Cardiac fibroblast (primary cell): ENCODE measurements at regions not wholly inside any gene's neighbourhood (a gene's known extent, or its start where the extent isn't known, plus 50 kb on each side); places are given as distances from the start of the nearest gene placed in this dataset.

ENCODE experiments used
- DNase-seq, 2 donors: peaks; one replicate each; pipeline versions ENCODE4 v3.0.0 to v3.0.0-alpha.2; 2010; ENCODE audit warnings: low read depth in 2 of 2
- H3K4me3 ChIP-seq, 2 donors: replicated peaks in 1 of 2; 1 replicate in 1 of 2; 2 replicates in 1 of 2; pipeline ENCODE4 v1.5.1; 2011; ENCODE audit warnings: low read depth in 2 of 2, low read length in 2 of 2, mild to moderate bottlenecking in 2 of 2, moderate library complexity in 1 of 2
- TF ChIP-seq, protein P1 (sequence below): IDR thresholded peaks from one replicate; pipeline ENCODE4 v1.5.1; 2011; ENCODE audit warnings: low read depth, mild to moderate bottlenecking, low read length, inconsistent platforms

- TF ChIP-seq, protein P1, sequence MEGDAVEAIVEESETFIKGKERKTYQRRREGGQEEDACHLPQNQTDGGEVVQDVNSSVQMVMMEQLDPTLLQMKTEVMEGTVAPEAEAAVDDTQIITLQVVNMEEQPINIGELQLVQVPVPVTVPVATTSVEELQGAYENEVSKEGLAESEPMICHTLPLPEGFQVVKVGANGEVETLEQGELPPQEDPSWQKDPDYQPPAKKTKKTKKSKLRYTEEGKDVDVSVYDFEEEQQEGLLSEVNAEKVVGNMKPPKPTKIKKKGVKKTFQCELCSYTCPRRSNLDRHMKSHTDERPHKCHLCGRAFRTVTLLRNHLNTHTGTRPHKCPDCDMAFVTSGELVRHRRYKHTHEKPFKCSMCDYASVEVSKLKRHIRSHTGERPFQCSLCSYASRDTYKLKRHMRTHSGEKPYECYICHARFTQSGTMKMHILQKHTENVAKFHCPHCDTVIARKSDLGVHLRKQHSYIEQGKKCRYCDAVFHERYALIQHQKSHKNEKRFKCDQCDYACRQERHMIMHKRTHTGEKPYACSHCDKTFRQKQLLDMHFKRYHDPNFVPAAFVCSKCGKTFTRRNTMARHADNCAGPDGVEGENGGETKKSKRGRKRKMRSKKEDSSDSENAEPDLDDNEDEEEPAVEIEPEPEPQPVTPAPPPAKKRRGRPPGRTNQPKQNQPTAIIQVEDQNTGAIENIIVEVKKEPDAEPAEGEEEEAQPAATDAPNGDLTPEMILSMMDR = no peak
- no peak for DNase-seq
- no peak overlapping the region for H3K4me3 ChIP-seq
Measured at GRCh38 chr13:79799059-79799867, 318.3 kb downstream of the NDFIP2 start.

DNA sequence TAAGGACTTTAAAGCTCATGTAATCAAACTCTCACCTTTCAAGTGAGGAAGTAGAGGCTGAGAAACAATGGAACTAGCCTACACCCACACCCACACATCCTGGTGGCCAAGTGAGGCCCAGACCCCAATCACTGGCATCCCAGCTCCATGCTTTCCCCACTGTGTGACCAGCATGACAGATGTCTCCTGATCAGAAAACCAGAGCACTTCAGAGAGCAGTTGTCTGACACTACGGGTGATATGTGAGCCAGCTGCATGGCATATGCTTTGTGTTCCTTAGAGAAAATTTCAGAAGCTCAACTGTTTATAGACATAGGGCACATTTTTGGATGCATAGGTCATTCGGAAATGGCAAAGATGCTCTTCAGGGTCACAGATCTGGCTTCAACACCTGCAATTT is 315.2 kb downstream of the NDFIP2 start:
- TF ChIP-seq, protein P1 = no peak
- no peak for DNase-seq
- no peak overlapping the region for H3K4me3 ChIP-seq

DNA sequence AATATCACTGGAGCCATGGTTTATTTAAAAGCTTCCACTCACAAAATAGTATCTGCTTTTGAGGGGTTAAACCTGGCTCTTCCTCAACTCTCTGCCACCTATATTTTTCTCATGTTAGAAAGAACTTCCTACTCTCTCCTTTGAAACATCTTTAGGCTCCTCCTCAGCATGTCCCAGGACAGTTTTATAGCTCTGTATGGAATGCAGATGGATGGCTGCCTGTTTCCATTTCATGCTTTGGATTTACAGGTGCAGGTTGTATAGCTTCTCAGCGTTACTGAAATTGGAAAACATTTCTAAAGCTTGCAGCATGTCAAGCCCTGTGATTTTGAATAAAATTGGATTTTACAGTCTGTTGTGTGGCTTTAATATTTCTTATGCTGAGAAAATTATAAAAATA is 314.0 kb downstream of the NDFIP2 start:
- no peak for DNase-seq
- TF ChIP-seq, protein P1 = no peak
- H3K4me3 ChIP-seq = no peak overlapping the region

DNA sequence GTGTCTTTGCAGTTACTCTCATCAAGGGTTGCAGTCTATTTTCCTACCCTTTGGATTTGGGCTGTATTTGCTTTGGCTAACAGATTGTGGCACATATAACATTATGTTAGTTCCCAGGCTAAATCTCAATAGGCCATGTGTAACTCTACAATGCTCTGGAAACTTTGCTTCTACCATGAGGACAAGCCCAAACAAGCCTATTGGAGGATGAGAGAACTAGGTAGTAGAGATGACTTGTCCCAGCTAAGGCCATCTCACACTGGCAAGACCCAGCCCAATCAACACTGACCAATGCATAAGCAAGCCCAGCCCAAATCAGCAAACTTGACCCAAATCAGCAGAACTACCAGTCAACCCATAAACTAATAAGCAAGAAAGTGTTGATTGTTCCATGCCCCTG is 311.8 kb downstream of the NDFIP2 start:
- no peak for DNase-seq
- no peak overlapping the region for H3K4me3 ChIP-seq
- TF ChIP-seq, protein P1 = no peak

- DNase-seq = no peak
- TF ChIP-seq, protein P1 = no peak
- H3K4me3 ChIP-seq = no peak overlapping the region
Measured at GRCh38 chr13:79791471-79792042, 310.6 kb downstream of the NDFIP2 start.

GRCh38 chr13:79786176-79786575 is 305.2 kb downstream of the NDFIP2 start:
- TF ChIP-seq, protein P1 = no peak
- no peak overlapping the region for H3K4me3 ChIP-seq
- peak in 1 of 2 donors; percentile 14 for DNase-seq
